T47D (cell line): ENCODE measurements at regions not wholly inside any gene's neighbourhood (a gene's known extent, or its start where the extent isn't known, plus 50 kb on each side); places are given as distances from the start of the nearest gene placed in this dataset.

Source experiments
- DNase-seq, 2 experiments: peaks; one replicate each; pipeline versions ENCODE4 v3.0.0 to v3.0.0-alpha.2; 2011 to 2012; ENCODE audit warnings: low read depth in 1 of 2, low spot score in 1 of 2
- JUND ChIP-seq: IDR thresholded peaks from 2 replicates; pipeline ENCODE4 v1.6.1; 2012; ENCODE audit warnings: low read depth
- in situ Hi-C: cut with HindIII; loops from 2 replicates; pipeline ENCODE4 v1.10.0; 2016; ENCODE audit warnings: low sequenced_read_pairs, low pct_unique_long_range_greater_than_20kb

GRCh38 chr22:46083383-46084350, 66.7 kb upstream of the PPARA start:
- no peak for TF ChIP-seq JUND
- no peak for DNase-seq
- in situ Hi-C loops, result no loop called here

GRCh38 chr22:46084376-46084775, 66.0 kb upstream of the PPARA start:
- DNase-seq, result no peak
- TF ChIP-seq JUND, result no peak
- in situ Hi-C loops, result no loop called here

- no peak for TF ChIP-seq JUND
- DNase-seq, result no peak
- in situ Hi-C loops, result no loop called here
Measured at GRCh38 chr22:46084943-46085827, 65.1 kb upstream of the PPARA start.

GRCh38 chr22:46085828-46086576, 64.3 kb upstream of the PPARA start:
- no peak for DNase-seq
- in situ Hi-C loops, result no loop called here
- no peak for TF ChIP-seq JUND

GRCh38 chr22:46086577-46087335, 63.6 kb upstream of the PPARA start:
- in situ Hi-C loops, result no loop called here
- no peak for TF ChIP-seq JUND
- DNase-seq, result no peak

- no peak for TF ChIP-seq JUND
- DNase-seq, result no peak
- in situ Hi-C loops, result no loop called here
Measured at GRCh38 chr22:46087336-46087690, 63.0 kb upstream of the PPARA start.

GRCh38 chr22:46087816-46088277, 62.5 kb upstream of the PPARA start:
- in situ Hi-C loops, result no loop called here

GRCh38 chr22:46088541-46089311, 61.6 kb upstream of the PPARA start:
- no peak for TF ChIP-seq JUND
- in situ Hi-C loops, result no loop called here
- DNase-seq, result no peak

More at GRCh38 chr22:46087816-46088277, 62.5 kb upstream of the PPARA start:
- no peak for DNase-seq
- TF ChIP-seq JUND, result no peak

GRCh38 chr22:46089426-46090035, 60.8 kb upstream of the PPARA start:
- in situ Hi-C loops, result no loop called here
- no peak for TF ChIP-seq JUND
- no peak for DNase-seq

GRCh38 chr22:46090036-46090591, 60.2 kb upstream of the PPARA start:
- in situ Hi-C loops, result no loop called here
- TF ChIP-seq JUND, result no peak
- DNase-seq, result no peak
